ENCODE measurements at regions not wholly inside any gene's neighbourhood (a gene's known extent, or its start where the extent isn't known, plus 50 kb on each side); places are given as distances from the start of the nearest gene placed in this dataset.

DNA sequence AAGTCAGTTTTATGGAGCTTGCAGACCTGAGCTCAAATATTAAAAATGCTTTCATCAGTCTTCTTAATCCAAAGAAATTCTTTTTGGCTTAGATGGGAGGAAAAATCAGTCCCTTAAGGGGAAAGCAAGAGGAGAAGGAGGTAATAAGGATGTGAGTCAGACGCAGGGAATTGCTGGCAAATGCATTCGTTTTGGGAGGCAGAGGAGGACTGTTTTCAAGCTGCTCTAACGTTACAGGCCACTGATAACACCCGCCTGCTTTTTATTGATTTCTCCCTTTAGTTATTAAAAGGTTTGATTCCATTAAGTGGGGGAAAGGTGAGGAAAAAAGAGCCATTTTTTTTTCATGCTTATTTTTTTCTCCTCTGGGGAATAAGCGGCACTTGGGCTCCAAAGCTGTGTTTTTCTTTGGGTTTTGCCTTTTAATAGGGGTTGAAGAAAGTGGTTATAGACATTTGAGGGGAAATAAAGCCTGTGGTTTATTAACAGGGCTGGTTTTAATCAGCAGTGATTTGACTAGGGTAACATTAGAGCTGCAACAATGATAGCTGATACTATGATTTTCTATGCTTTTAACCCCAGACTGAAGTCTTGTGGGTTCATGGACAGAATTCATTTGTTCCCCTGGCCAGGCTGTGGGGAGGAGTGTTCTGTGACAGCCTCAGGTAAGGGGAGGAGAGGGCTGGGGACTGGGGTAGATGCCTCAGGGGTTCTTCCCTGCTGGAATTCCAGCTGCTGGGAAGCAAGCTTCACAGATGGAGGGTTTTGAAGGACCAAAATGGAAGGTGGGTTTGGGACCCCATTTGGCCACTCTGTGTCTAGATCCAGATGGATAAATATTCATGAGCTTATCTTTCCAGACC, 225.2 kb downstream of the GAS1 start:
- DNase-seq, result no peak

GRCh38 chr9:86721226-86721781, 226.0 kb downstream of the GAS1 start:
- DNase-seq, result no peak

- DNase-seq, result no peak
Observed at GRCh38 chr9:86720639-86721225, 226.6 kb downstream of the GAS1 start.

DNA sequence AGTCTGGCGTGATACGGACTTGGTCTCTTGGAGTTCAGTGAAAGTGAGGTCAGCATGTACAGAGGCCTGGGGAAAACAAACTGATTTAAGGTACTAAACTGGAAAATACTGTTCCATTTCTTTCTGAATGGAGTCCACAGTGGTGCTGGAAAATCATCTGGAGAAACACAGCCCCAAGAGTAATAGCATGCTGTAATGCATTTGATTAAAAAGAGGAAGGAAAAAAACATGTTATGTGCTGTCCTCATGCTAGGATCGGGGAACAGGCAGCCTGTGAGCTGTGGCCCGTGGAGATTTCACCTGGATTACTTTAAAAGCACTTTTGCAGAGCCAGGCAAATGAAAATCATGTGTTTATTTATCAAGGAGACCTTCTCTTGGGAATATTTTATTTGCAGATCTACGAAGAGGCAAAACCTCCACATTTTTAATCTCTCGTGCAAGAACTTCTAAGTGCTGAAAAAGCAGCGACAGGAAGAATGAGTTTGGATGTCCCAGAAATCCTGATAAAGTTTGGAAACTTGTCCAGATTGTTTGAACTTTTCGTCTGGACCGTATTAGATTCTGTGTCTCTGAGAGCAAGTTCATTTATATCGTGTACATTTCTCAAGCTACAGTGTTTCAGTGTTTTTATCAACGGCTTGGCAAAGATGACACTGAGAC, 228.8 kb downstream of the GAS1 start:
- no peak for DNase-seq

GRCh38 chr9:86716326-86716922, 230.9 kb downstream of the GAS1 start:
- DNase-seq, result no peak

GRCh38 chr9:86714999-86715398, 232.3 kb downstream of the GAS1 start:
- DNase-seq, result no peak

DNA sequence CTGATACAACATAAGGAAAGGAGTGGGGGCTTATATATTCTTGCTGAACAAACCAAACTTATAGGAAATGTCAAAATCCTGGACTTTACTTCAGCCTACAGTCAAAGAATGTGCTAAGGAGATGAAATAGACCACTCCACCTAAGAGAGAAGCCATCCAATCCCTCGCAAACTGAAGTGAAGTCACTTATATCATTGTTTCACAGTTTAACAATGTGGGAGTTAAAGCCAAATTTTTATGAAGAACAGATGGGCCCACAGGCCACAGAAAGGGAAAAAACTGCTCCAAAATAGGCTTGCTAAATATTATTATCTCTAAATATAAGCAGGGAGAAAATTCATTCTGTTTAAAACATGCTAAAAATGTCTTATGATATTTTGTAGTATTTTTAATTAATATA, 233.3 kb downstream of the GAS1 start:
- DNase-seq, result no peak

- DNase-seq, result no peak
Observed at GRCh38 chr9:86713470-86713869, 233.8 kb downstream of the GAS1 start.

GRCh38 chr9:86708918-86709835, 238.1 kb downstream of the GAS1 start:
- no peak for DNase-seq

- DNase-seq, result no peak
Observed at GRCh38 chr9:86707932-86708510, 239.3 kb downstream of the GAS1 start.

DNA sequence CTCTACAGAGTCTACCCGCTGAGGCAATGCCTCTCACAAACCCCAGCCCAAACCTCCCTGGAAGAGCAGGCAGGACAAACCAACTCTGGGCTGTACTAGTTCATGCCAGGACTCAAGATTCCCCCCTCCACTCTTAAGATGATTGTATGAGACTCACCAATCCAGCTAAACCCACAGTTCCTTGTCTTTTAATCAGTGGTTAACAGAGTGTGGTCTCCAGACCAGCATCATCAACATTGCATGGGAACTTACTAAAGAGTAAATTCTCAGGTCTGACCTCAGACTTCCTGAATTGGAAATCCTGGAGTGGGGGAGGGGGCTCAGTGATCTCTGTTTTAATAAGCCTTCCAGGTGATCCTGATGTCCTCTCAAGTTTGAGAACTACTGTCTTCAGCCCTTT, 240.9 kb downstream of the GAS1 start:
- DNase-seq, result no peak

GRCh38 chr9:86705490-86705889, 241.8 kb downstream of the GAS1 start:
- no peak for DNase-seq

GRCh38 chr9:86703346-86703745, 244.0 kb downstream of the GAS1 start:
- DNase-seq, result no peak

GRCh38 chr9:86700629-86701028, 246.7 kb downstream of the GAS1 start:
- no peak for DNase-seq

DNA sequence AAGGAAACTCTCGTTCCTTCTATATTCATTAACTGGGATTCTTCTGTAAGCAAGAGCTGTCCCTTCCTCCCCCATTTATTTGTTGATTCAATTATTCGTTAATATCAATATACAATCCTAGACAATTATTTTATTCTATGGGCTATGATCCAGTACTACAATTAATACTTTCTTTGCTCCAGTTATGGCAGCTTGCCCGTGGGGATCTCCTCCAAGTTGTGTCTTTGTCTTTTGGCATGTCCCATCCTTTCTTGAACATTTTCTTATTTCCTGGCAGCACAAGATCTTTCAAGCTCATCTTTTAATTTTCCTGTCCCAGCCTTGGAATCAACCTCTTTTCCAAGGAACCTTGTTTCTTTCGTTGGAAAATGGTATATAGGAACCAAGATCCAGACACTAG, 249.3 kb downstream of the GAS1 start:
- DNase-seq, result no peak

- no peak for DNase-seq
Observed at GRCh38 chr9:86697213-86697612, 250.1 kb downstream of the GAS1 start.

- DNase-seq, result no peak
Observed at GRCh38 chr9:86695910-86696424, 251.3 kb downstream of the GAS1 start.

GRCh38 chr9:86690034-86690433, 257.3 kb downstream of the GAS1 start:
- no peak for DNase-seq

DNA sequence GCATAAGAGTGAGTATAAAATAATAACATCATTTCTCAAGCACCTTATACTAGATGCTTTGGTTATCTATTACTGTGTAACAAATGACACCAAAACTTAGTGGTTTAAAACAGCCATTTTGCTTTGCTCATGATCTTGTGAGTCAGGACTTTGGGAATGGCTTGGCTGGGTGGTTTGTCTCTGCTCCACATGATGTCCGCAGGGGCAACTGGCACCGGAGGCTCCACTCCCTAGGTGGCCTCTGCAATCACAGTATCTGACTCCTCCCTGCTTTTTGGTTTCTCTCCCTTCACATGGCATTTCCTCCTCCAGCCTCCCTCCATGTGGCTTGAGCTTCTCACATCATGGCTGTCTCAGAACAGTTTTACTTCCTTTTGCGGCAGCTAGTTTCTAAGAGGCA, 259.5 kb downstream of the GAS1 start:
- no peak for DNase-seq

GRCh38 chr9:86685556-86685955, 261.8 kb downstream of the GAS1 start:
- no peak for DNase-seq

DNA sequence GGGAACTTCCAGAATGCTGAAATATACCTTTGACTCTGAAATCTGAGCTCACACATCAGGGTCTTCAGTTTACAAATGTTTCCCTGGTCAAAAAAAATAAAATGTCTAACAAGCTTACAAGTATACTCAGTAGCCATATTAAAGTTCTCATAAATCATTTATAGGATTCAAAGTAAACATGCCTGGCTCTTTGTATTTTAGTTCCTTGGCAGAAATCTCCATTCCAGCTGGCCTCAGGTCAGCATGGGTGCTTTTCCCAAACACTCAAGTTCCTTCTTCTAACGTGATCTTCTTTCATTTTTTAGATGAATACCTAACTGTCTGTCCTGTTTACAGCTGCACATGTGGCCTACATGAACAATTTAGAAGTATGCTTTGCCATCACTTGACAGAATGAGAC, 263.2 kb downstream of the GAS1 start:
- no peak for DNase-seq

DNA sequence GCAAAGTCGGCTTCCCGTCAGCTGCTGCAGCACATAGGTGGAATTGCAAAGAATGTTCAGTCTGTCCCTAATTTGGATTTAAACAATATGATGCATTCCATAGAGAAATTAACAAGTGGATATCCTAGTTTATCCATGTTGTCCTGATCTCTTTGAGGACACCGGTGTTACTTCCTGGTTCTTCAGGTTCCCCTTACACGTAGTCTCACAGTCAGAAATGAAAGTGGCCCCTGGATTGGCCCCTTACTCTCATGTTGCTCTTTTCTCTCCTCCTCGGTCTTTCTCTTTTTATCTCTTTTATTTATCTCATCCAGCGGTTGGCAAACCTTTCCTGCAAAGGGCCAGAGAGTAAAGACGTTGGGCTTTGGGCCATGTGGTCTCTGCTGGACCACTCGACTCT, 265.1 kb downstream of the GAS1 start:
- no peak for DNase-seq

Data from activated naive CD4-positive, alpha-beta T cell treated with Interleukin-2 at 50 U/mL for 16 hours (primary cell).